H1 (cell line): ENCODE measurements at regions not wholly inside any gene's neighbourhood (a gene's known extent, or its start where the extent isn't known, plus 50 kb on each side); places are given as distances from the start of the nearest gene placed in this dataset.

ENCODE experiments used
- CHD7 ChIP-seq: fragments of 300-600 bp; sonication (generic); IDR thresholded peaks from 2 replicates; pipeline ENCODE4 v1.7.1; 2012; ENCODE audit warnings: low read length, moderate library complexity, mild to moderate bottlenecking, inconsistent platforms; ENCODE audit not compliant: insufficient replicate concordance
- EGR1 ChIP-seq: IDR thresholded peaks from 2 replicates; pipeline ENCODE4 v1.6.1; 2011; ENCODE audit warnings: low read depth, low read length, borderline replicate concordance
- RFX5 ChIP-seq: IDR thresholded peaks from 2 replicates; pipeline ENCODE4 v1.6.1; 2011; ENCODE audit warnings: low read depth, low read length, improper control_type of control experiment, borderline replicate concordance

DNA sequence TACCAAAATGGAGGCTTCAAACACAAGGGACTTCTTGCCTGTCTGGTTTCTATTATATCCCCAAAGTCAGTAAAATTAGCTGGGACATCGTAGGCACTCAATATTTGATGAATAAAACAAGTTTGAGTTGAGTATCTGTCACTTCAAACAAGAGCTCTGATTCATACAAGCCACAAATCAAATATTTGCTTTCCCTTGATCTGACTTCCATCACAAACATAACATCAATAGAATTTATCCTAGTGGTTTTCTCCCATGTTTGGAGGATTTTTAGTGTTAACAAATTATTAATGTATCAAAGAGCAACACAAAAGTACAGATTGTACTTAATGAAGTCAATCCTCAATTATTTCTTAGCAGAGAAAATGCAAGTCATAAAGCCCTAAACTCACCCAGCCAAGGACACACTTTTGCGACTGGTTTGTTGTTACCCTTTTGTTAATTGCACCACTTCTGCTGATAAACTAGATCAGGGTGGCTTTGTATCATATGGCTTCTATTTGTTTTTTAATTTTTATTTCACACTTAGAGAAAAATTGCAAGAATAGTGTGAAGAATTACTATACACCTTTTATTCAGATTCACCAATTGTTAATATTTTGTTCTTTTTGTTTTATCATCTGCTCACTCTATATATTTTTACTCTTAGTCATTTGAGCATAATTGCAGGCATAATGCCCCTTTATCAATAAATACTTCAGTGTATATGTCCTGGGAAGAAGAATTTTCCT, 117.4 kb upstream of the PRDM1 start (continued):
- TF ChIP-seq CHD7: no peak
- TF ChIP-seq RFX5: no peak
- no peak for TF ChIP-seq EGR1
